Karpas-422 (cell line): ENCODE measurements at regions not wholly inside any gene's neighbourhood (a gene's known extent, or its start where the extent isn't known, plus 50 kb on each side); places are given as distances from the start of the nearest gene placed in this dataset.

Source experiments
- DNase-seq: peaks from one replicate; pipeline ENCODE4 v3.0.0-alpha.2; 2015
- H2AFZ ChIP-seq: fragments of 200-600 bp; sonication (generic); 2 replicates; pipeline ENCODE4 v1.6.1; 2014; ENCODE audit warnings: antibody characterized with exemption, low read length, mixed read lengths
- H3K27ac ChIP-seq: fragments of 200-600 bp; sonication (generic); 2 replicates; pipeline ENCODE4 v1.5.1; 2014; ENCODE audit warnings: mild to moderate bottlenecking, low read length, moderate library complexity
- H3K27me3 ChIP-seq: fragments of 200-600 bp; sonication (generic); 2 replicates; pipeline ENCODE4 v1.6.1; 2014; ENCODE audit warnings: low read length, mixed read lengths
- H3K36me3 ChIP-seq: fragments of 200-600 bp; sonication (generic); 2 replicates; pipeline ENCODE4 v1.6.1; 2014; ENCODE audit warnings: low read length, mixed read lengths; ENCODE audit not compliant: insufficient read depth
- H3K4me1 ChIP-seq: fragments of 200-600 bp; sonication (generic); 2 replicates; pipeline ENCODE4 v1.6.1; 2014; ENCODE audit warnings: mild to moderate bottlenecking, low read length, mixed read lengths
- H3K4me2 ChIP-seq: fragments of 200-600 bp; sonication (generic); 2 replicates; pipeline ENCODE4 v1.6.1; 2014; ENCODE audit warnings: low read length, low read depth, mild to moderate bottlenecking; ENCODE audit not compliant: poor library complexity, severe bottlenecking
- H3K4me3 ChIP-seq: fragments of 200-600 bp; sonication (generic); 2 replicates; pipeline ENCODE4 v1.5.1; 2014; ENCODE audit warnings: mild to moderate bottlenecking, antibody characterized with exemption, low read length, mixed read lengths
- H3K79me2 ChIP-seq: fragments of 200-600 bp; sonication (generic); 2 replicates; pipeline ENCODE4 v1.6.1; 2014; ENCODE audit warnings: mild to moderate bottlenecking, low read length, mixed read lengths
- H3K9ac ChIP-seq: fragments of 200-600 bp; sonication (generic); 2 replicates; pipeline ENCODE4 v1.6.0; 2014; ENCODE audit warnings: low read length
- H3K9me2 ChIP-seq: fragments of 200-600 bp; sonication (generic), shearing (Covaris generic); replicated peaks from 2 replicates; pipeline ENCODE4 v1.6.0; 2014; ENCODE audit warnings: mild to moderate bottlenecking, low read length, moderate library complexity; ENCODE audit not compliant: insufficient read depth
- H3K9me3 ChIP-seq: fragments of 300-700, 200-600 bp; sonication (generic); 2 replicates; pipeline ENCODE4 v1.6.1; 2014; ENCODE audit warnings: low read length, mixed read lengths
- H4K20me1 ChIP-seq: fragments of 200-600 bp; sonication (generic); 2 replicates; pipeline ENCODE4 v1.6.1; 2014; ENCODE audit warnings: mild to moderate bottlenecking, antibody characterized with exemption, low read length, low read depth; ENCODE audit not compliant: insufficient read depth

GRCh38 chr21:16634515-16634914, 878.3 kb upstream of the CXADR start:
- H4K20me1 ChIP-seq = no peaks in the 10 kb centered on the region
- H3K4me3 ChIP-seq = no peak overlapping the region
- H3K9me2 ChIP-seq = no peaks in the 10 kb centered on the region
- H3K27ac ChIP-seq = no peak overlapping the region
- H3K4me2 ChIP-seq = no peak overlapping the region
- no peaks in the 10 kb centered on the region for H3K27me3 ChIP-seq
- H3K9ac ChIP-seq = no peak overlapping the region
- no peak overlapping the region for H2AFZ ChIP-seq
- no peak for DNase-seq
- no peaks in the 10 kb centered on the region for H3K79me2 ChIP-seq
- H3K9me3 ChIP-seq = peaks cover 28% of the 10 kb centered on the region
- no peaks in the 10 kb centered on the region for H3K4me1 ChIP-seq
- H3K36me3 ChIP-seq = no peaks in the 10 kb centered on the region

GRCh38 chr21:16640297-16641027, 872.4 kb upstream of the CXADR start:
- Histone ChIP-seq H3K4me2 (no peak overlapping the region), H3K27ac (no peak overlapping the region), H3K79me2 (no peaks in the 10 kb centered on the region), H3K27me3 (no peaks in the 10 kb centered on the region), H3K9ac (no peak overlapping the region), H3K9me2 (no peaks in the 10 kb centered on the region), H3K4me3 (no peak overlapping the region), H3K4me1 (no peaks in the 10 kb centered on the region), H3K36me3 (no peaks in the 10 kb centered on the region), H4K20me1 (no peaks in the 10 kb centered on the region), H3K9me3 (peaks cover 27% of the 10 kb centered on the region), H2AFZ (no peak overlapping the region)
- no peak for DNase-seq

GRCh38 chr21:16642353-16642752, 870.5 kb upstream of the CXADR start:
- Histone ChIP-seq H4K20me1 (no peaks in the 10 kb centered on the region), H2AFZ (no peak overlapping the region), H3K9me2 (no peaks in the 10 kb centered on the region), H3K79me2 (no peaks in the 10 kb centered on the region), H3K4me1 (no peaks in the 10 kb centered on the region), H3K9me3 (peaks cover 18% of the 10 kb centered on the region), H3K27me3 (no peaks in the 10 kb centered on the region), H3K9ac (no peak overlapping the region), H3K27ac (no peak overlapping the region), H3K4me2 (no peak overlapping the region), H3K36me3 (no peaks in the 10 kb centered on the region), H3K4me3 (no peak overlapping the region)
- DNase-seq = no peak

GRCh38 chr21:16644685-16645084, 868.2 kb upstream of the CXADR start:
- Histone ChIP-seq H3K27ac (no peak overlapping the region), H4K20me1 (no peaks in the 10 kb centered on the region), H3K9ac (no peak overlapping the region), H2AFZ (no peak overlapping the region), H3K27me3 (no peaks in the 10 kb centered on the region), H3K4me2 (no peak overlapping the region), H3K79me2 (no peaks in the 10 kb centered on the region), H3K9me2 (no peaks in the 10 kb centered on the region), H3K4me1 (no peaks in the 10 kb centered on the region), H3K4me3 (no peak overlapping the region), H3K36me3 (no peaks in the 10 kb centered on the region), H3K9me3 (peaks cover 18% of the 10 kb centered on the region)
- DNase-seq = no peak

- Histone ChIP-seq H3K9ac (no peak overlapping the region), H3K4me1 (no peaks in the 10 kb centered on the region), H3K9me3 (peaks cover 23% of the 10 kb centered on the region), H3K4me2 (no peak overlapping the region), H3K9me2 (no peaks in the 10 kb centered on the region), H3K36me3 (no peaks in the 10 kb centered on the region), H3K79me2 (no peaks in the 10 kb centered on the region), H2AFZ (no peak overlapping the region), H3K27me3 (no peaks in the 10 kb centered on the region), H4K20me1 (no peaks in the 10 kb centered on the region), H3K27ac (no peak overlapping the region), H3K4me3 (no peak overlapping the region)
- no peak for DNase-seq
Observed at GRCh38 chr21:16650714-16651366, 862.0 kb upstream of the CXADR start.

GRCh38 chr21:16651956-16652355, 860.9 kb upstream of the CXADR start:
- Histone ChIP-seq H3K36me3 (no peaks in the 10 kb centered on the region), H4K20me1 (no peaks in the 10 kb centered on the region), H3K79me2 (no peaks in the 10 kb centered on the region), H3K27me3 (no peaks in the 10 kb centered on the region), H3K4me2 (no peak overlapping the region), H3K9me3 (peaks cover 21% of the 10 kb centered on the region), H3K9ac (no peak overlapping the region), H3K4me3 (no peak overlapping the region), H3K4me1 (no peaks in the 10 kb centered on the region), H3K27ac (no peak overlapping the region), H2AFZ (no peak overlapping the region), H3K9me2 (no peaks in the 10 kb centered on the region)
- DNase-seq = no peak

- Histone ChIP-seq H3K79me2 (no peaks in the 10 kb centered on the region), H3K27ac (no peak overlapping the region), H3K9me3 (peaks cover 30% of the 10 kb centered on the region), H4K20me1 (no peaks in the 10 kb centered on the region), H3K4me3 (no peak overlapping the region), H2AFZ (no peak overlapping the region), H3K4me2 (no peak overlapping the region), H3K9ac (no peak overlapping the region), H3K36me3 (no peaks in the 10 kb centered on the region), H3K9me2 (no peaks in the 10 kb centered on the region), H3K4me1 (no peaks in the 10 kb centered on the region), H3K27me3 (no peaks in the 10 kb centered on the region)
- no peak for DNase-seq
Observed at GRCh38 chr21:16663436-16663835, 849.4 kb upstream of the CXADR start.

GRCh38 chr21:16667395-16667794, 845.4 kb upstream of the CXADR start:
- Histone ChIP-seq H3K79me2 (no peaks in the 10 kb centered on the region), H3K9ac (no peak overlapping the region), H3K9me2 (no peaks in the 10 kb centered on the region), H3K27ac (no peak overlapping the region), H3K4me1 (no peaks in the 10 kb centered on the region), H3K36me3 (no peaks in the 10 kb centered on the region), H3K9me3 (peaks cover 33% of the 10 kb centered on the region), H3K27me3 (no peaks in the 10 kb centered on the region), H2AFZ (no peak overlapping the region), H3K4me2 (no peak overlapping the region), H3K4me3 (no peak overlapping the region), H4K20me1 (no peaks in the 10 kb centered on the region)
- DNase-seq = no peak
